RPMI8226 (cell line): ENCODE measurements at regions not wholly inside any gene's neighbourhood (a gene's known extent, or its start where the extent isn't known, plus 50 kb on each side); places are given as distances from the start of the nearest gene placed in this dataset.
"Not testable (repeated sequence)": the region's sequence is repeated elsewhere in the genome, so short reads cannot be mapped to it uniquely, and the experiment has no call there.

Source experiments
- DNase-seq: peaks from one replicate; pipeline ENCODE4 v3.0.0-alpha.2; 2015

DNA sequence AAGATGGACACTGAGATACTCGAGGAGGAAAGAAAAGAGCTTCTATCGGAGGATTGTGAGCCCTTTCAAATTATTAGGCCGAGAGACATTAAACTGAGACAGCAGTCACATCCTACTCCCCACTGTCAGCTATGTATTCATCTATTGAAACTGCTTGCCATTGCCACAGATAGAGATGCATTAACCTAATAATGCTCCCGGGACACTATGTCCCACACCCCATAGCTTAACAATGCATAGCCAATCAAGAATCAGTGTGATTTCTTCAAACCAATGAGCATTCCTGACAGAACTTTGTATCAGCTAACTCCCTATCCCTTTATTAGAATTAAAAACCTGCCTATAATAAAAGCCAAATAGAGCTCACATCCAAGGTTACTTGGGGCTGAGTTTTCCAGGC, 118.1 kb upstream of the NEIL3 start:
- no peak for DNase-seq

DNA sequence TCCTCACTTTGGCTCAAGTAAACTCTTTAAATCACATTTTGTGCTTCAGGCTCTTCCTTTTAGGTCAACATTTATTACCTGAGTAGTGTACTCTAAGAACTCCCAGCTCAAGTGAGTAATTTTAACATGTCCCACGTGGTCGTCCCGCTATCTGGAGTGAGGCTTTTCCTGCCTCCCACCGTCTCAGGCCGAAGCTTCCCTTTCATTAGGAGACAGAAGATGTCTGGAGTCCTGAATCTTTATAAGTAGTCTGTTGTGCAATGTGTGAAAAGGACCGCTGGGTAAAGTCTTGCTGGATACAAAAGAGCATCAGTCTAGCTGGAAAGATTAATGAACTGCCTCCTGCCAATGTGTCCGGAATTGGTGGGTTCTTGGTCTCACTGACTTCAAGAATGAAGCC, 117.7 kb upstream of the NEIL3 start:
- DNase-seq, result no peak

DNA sequence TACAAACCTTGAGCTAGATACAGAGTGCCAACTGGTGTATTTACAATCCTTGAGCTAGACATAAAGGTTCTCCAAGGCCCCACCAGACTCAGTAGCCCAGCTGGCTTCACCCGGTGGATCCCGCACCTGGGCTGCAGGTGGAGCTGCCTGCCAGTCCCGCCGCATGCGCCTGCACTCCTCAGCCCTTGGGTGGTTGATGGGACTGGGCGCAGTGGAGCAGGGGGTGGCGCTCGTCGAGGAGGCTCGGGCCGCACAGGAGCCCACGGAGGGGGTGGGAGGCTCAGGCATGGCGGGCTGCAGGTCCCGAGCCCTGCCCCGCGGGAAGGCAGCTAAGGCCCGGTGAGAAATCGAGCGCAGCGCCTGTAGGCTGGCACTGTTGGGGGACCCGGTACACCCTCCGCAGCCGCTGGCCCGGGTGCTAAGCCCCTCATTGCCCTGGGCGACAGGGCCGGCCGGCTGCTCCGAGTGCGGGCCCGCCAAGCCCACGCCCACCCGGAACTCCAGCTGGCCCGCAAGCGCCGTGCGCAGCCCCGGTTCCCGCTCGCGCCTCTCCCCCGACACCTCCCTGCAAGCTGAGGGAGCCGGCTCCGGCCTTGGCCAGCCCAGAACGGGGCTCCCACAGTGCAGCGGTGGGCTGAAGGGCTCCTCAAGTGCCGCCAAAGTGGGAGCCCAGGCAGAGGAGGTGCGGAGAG, 116.5 kb upstream of the NEIL3 start:
- DNase-seq, result not testable (repeated sequence)

DNA sequence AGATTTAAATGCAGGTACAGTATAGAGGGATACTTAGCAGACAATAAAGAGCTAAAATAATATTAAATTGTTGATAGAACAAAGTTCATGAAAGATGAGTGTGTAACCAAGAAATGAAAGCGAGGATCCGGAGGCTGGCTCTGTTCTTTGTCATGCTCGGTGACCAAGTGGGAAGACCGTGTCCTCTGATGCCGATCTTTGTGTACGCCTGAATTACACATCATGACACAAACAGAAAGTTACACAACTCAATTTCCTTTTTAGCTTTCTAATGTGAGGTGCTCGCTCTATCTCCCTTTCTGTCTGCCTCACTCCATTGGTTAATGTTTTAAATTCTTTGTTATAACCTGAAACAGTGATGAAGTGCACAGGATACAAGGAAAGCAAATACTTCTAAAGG, 114.8 kb upstream of the NEIL3 start:
- DNase-seq, result no peak

DNA sequence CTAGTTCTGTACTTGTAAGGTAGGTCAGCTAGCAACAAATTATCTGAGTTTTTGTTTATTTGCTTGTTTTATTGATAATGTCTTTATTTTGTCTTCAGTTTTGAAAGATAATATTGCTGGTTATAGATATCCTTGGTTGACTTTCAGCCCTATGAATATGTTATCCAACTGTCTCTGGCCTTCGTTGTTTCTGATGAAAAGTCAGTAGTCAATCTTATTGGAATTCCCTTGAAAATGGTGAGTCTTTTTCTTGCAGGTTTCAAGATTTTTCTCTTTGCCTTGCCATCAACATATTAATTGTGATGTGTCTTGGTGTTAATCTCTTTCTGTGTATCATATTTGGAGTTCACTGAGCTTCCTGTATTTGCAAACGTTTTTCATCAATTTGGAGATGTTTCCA, 113.1 kb upstream of the NEIL3 start:
- DNase-seq, result no peak

DNA sequence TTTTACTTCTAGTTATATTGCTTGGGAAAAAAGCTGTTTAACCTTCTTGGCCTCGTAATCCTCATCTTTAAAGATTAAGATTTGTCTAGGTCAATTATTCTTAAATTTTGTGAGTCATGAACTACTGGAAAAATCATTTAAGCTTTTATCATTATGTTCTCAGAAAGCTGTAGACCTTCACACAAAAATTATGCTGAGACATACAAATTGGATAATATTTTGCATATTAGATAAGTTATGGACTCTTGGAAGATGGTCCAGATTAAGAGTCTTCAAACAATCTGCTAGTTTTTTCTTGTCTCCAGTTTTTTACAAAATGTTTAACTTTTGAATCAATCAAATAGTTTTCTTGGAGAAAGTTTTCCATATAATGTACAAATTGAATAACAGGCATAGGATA, 108.1 kb upstream of the NEIL3 start:
- no peak for DNase-seq

DNA sequence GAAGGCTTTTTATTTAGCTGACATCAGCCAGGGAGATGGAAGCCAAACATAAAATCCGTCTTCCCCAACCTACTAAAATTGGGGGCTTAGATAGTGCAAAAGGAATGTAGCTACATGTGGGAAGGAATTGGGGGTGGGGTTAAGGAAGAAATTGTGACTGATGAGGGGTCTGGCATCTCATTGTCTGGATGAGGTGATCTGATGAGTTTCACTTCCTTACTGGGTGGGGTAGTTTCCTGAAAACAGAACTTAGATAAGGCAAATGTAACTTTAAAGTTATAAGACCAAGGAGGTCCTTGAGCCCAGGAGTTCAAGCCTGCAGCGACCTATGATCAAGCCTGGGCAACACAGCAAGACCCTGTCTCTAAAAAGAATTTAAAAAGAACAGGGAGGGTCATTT, 105.5 kb upstream of the NEIL3 start:
- no peak for DNase-seq

DNA sequence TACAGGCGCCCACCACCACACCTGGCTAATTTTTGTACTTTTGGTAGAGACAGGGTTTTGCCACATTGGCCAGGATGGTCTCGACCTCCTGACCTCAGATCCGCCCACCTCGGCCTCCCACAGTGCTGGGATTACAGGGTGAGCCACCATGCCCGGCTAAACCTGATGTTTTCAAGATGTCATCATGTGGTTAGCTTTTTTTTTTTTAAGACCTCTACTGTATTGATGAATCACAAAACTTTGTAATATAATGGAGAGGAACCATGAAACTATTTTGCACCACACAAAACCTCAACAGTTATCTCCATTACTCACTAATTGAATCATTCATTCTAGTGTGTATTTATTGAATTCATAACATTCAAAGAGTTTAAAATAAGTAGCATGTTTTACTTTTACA, 94.7 kb upstream of the NEIL3 start:
- no peak for DNase-seq

DNA sequence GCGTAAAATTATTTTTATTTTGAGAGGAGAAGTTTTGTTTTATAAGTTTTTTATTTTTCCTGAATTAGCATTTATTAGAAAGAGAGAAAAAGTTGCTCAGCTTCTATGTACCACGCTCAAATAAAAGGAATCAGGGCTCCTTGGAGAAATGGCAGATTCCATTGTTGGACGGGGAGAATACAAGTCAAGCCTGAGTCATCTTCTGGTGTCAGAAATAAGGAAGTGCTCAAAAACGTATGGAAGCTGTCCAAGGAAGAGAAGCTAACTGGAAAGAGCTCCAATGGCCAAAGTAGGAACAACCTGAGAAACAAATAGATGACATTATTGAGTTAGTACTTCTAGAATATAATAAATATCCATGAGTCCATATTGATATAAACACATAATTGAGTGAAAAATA, 89.3 kb upstream of the NEIL3 start:
- DNase-seq, result no peak

DNA sequence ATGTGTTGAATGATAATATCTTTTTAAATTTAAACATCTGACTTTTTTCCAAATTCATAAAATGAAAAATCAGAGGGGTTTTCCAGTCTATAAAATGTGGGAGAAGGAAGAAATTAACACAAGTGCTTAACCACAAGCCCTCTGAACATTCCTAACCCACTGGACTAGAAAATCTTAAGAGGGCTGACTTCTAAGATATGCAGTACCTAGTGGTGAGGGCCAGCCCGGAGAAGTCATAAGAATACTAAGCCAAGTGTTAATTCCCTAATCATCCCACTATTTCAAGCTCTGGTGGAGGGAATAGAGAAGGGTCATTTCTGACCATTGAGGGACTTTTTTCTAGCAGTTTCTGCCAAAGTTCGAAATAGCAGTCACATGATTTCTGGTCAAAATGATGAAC, 86.9 kb upstream of the NEIL3 start:
- no peak for DNase-seq

DNA sequence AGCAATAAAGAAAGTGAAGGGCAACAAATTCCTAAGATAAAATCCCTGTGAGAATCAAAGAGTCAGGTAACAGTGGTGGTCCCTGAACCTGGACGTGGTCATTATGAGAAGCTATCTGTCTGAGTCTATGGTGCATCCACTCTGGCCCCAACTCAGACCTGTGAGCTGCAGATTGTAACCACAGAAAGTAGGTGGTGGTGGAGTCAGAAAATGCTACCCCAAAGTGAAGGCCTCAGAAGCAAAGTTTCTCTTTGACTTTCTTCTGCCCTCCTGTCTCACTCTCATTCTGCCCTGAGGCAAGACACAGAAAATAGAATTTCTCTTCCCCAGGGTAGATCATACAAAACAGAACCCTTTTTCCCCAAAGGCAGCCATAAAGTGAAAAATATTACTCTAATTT, 84.1 kb upstream of the NEIL3 start:
- no peak for DNase-seq

DNA sequence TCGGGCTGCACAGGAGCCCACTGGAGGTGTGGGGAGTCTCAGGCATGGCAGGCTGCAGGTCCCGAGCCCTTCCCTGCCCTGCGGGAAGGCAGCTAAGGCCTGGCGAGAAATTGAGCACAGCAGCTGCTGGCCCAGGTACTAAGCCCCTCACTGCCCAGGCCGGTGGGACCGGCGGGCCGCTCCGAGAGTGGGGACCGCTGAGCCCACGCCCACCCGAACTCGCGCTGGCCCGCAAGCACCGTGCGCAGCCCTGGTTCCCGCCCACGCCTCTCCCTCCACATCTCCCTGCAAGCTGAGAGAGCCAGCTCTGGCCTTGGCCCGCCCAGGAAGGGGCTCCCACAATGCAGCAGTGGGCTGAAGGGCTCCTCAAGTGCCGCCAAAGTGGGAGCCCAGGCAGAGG, 82.0 kb upstream of the NEIL3 start:
- DNase-seq, result no peak

DNA sequence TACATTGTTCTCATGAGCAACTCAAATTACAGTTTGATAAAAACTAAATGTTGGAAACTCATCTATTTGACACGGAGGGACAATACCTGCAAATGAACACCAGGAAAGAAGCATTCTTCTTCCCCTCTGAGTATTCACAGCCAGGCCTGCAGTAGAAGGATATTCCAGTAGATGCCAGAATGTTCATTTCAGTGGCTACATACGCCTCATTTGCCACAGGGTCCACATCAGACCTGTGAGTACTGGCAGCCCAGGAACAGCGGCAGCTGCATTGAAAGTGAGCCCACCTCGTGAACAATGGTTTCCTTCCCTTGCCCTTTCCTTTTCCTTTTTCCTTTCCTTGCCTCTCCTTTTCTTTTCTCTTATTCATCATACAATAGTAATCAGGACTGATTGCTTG, 81.1 kb upstream of the NEIL3 start:
- DNase-seq, result no peak

DNA sequence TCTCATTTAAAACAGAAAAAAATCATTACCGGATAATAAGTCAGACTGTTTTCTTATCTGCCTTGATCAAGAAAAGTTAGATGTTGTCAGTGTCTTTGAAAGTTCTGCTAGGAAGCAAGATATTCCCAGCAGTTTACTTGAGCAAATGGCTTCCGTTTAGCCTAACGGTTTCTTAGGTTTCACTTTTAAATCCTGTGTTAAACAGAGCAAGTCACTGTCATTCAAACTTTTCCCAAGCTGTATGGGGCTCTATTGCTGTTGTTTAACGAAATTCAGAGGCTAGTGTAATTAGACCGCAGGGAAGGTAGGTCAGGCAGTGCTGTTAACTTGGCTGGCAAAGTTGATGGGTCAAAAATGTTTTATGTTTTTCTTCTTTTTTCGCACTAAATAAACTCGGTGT, 80.3 kb upstream of the NEIL3 start:
- DNase-seq, result no peak

DNA sequence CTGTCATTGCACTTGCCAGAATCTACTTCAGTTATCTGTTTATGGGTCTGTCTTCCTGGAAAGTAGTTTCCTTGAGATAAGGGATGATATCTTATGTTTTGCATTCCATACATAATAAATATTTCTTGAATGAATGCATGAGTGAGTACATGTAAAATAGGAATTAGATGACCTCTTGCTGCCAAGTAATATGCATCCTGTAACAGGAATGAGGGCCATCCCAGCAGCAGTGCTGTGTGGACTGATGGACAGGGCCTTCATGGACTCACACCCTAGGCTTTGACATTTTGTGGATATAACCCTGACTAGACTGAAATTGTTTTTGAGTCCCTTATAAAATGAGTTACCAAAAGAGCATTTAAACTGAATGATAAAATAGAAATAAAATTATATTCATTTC, 77.2 kb upstream of the NEIL3 start:
- DNase-seq, result no peak

DNA sequence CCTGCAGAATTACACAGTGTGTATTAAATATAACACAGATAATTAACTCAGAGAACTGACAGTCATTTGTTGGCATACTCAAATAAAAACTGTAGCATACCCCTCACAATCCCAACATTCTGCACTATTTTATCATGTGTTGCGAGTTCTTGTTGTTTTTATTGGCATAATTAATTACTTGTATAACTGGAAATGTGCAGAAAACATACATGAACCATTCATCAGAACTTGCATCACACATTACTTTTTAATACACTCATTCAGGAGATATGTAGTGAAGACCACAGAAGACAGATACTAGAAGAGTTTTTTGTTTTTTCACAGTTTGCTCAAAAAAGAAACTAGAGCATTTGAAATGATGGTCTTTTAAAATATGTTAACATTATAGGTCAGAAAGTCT, 74.6 kb upstream of the NEIL3 start:
- no peak for DNase-seq

DNA sequence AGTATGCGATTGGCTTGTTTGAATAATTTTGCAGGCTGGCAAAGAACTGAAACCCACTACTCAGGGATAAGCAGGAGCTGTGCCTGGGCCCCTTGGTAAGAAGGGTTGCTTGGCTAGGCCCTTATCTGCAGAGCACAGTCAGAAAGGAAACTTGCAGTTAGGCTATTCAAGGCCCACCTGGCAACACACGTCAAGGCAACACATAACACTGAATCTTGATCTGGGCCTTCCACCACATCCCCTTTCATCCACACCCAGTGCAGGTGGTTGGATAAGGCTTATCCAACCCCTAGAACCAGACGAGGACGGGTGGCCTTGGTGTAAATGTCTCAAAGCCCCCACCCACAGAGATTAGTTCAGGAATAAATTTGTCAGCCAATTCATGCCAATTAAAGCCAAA, 72.8 kb upstream of the NEIL3 start:
- DNase-seq, result no peak

DNA sequence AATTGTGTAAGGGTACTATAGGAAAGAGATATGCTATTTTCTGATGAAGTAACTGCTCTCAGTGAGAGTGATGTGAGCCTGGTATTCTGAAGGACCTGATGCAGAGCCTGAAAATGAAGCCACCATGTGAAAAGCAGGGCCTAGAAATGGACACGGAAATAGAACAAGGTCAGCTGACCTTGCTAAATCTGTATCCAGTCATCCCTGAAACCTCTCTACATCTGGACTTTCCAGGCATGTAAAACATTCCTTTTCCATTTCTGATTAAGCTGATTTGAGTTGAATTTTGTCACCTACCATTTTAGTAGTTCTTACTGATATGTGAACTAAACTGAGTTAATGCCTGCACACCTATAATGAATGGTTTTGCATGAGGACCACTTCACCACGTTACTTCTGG, 72.4 kb upstream of the NEIL3 start:
- DNase-seq, result no peak

DNA sequence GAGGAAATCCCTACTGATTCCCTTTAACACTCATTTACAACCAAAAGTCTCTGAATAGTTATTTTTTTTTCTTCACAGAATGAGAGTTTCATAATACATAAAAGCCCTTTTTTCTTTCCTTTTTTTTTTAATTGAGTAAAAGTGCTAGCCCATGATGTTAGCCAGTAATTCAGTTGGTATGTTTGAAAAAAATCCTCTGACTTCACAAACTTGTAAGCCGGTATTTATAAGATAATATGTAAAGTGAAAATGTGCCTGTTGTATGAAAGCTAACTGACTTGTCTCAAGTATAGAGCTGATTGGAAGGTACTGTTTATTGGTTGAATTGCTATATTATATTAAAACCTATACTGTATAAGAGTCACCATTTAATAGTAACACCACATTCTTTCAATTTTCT, 70.2 kb upstream of the NEIL3 start:
- no peak for DNase-seq

DNA sequence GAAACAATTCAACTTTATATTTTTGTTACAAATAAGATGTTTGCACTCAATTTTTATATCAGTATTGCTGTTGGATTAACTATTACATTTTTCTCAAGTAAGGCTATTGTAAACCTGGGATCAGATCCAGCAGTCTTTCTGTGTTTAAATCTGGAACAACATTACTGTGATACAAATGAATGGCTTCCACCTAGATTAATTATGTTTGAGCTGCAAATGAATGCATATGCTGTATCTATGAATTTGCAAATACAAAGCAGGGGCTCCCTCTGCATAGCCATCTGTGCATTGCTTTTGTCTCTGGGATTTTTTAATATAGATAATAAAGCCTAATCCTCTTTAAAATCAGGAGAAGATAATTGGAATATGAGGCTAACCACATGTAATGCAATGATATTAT, 69.8 kb upstream of the NEIL3 start:
- no peak for DNase-seq

DNA sequence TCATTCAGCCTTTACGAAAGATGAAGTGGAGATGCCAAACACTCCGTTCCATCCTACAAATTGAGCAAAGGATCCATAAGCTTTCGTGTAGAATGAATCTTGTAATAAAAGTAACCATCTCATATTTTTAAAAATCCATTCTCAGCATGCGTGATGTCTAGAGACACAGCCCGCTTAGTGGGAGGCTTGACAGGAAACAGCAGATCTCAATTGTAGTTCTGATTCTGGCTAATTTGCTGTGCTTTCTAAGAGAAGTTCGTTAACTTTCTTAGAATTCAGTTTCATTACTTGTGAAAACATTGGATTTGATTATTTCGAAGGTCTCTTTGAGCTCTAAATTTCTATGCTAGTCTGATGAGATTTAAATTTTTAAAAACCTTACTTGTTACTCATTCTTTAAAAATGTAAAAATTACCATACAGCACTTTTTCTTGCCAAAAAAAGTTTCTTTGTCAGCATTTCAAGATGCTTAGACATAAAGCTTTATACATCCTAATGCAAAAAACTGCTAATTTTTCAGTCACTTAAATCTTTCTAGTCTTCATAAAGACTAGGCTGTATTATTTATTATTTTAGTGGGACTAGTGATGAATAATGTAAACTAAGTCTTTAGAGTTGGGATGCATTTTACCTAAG, 66.9 kb upstream of the NEIL3 start:
- DNase-seq, result no peak

DNA sequence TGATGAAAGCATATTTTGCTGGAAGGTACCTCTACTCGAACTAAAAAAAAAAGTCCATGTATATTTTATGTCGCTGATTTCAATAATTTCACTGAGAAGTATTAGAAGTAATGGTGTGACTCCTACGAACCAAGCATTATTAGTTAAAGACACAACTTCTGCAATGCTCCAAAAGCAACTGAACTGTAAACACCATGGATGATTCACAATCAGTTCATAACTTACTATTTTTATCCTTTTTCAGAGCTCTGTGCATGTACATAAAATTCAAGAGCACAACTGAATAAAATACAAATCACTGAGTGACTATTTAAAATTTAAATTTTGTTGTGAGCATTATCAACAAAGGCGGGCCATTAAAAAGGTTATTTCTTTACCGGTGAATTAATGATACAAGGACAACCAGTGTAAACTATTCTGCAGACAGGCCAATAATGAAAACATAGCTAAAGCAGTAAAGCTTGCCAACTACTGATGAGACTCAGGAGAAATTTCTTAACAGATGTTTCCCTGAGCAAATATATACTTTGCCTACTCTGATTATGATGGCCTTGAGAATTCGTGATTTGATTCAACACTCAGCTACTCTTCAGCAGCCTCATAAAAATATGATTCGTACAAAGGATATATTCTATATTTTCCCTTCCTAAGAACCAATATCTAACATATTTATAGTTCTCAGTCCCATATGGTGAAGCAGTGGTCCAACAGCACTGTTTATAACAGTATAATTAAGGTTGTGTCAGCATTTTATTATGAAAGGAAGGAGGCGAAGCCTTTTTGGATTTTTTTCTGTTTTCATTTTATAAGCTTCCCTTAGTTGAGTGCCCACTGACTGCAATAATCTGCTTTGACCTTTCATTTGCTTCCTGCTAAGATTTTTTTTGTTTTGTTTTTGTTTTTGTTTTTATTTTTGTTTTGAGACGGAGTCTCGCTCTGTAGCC, 62.8 kb upstream of the NEIL3 start:
- no peak for DNase-seq

DNA sequence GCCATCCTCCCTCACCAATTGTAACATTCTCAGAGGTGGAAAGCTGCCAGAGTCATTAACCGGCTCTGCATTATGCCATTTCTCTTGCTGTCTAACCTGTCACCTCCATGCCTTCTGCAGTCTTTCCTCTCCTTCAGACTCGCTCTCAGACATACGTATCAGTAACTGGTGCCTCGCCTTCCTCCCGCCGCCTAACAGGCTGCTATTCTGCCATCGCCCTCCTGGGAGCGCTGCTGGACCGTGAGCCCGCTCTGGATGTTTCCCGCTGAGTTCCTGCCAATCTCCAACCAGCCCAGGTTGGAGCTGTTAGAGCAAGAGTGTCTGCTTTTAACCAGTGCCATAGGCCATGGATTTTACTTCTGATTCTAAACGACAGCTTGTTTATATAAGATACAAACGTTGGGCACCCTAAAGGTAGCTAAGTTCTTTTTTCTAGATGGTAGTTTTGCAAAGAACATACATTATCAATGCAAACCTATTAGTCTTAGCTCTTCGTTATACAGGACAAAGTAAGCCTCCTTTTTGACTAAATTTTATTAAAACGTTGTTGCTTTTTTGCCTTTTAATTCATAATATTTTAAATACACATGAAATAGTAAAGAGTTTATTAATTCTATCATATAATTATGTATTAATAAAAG, 59.5 kb upstream of the NEIL3 start:
- peak; percentile 42 for DNase-seq

DNA sequence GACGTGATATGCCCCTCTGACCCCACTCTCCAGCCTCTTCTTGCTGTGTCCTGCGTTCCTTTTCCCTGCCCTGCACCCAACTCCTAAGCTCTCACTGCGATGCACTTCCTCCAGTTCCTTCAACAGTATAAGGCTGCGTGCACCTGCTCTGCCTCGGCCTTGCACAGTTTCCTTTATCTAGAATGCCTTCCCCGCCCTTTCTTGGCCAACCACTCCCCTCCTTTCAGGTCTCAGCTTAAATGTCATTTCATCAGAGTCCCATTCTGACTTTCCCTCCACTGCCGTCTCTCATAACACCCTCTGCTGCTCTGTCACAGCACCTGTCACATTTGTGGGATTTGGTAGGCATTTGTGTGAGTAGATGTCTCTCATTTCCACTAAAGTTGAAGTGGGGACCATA, 58.4 kb upstream of the NEIL3 start:
- peak; percentile 3 for DNase-seq
